ENCODE measurements at regions not wholly inside any gene's neighbourhood (a gene's known extent, or its start where the extent isn't known, plus 50 kb on each side); places are given as distances from the start of the nearest gene placed in this dataset.

DNA sequence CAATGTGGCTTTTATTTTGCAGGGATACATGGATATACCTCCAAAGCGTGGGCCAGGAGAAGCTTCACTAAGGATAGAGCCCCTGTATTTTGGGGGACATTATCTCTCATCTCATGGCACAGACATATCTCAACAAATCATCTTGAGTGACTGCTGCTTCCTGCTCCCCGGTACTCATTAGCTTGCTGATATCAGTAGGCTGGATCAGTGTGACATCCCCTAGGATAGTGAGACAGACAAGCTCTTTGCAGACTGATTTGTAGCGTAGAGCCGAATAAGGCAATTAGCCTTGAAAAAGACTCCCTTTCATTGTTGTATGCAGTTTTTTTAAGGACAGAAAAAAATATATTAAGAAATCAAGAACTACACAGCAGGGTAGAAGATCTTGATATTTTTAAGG is 237.7 kb upstream of the CDH9 start:
- Mint-ChIP-seq H3K27ac (no peak overlapping the region), H3K9me3 (peaks cover 10 to 15% of the 10 kb centered on the region in 2 donors), H3K27me3 (ENCODE audit: low read depth in 2 of 2) (no peaks in the 10 kb centered on the region), H3K36me3 (peaks cover 7% of the 10 kb centered on the region), H3K4me1 (no peaks in the 10 kb centered on the region), H3K4me3 (no peak overlapping the region)
- DNase-seq: no peak
- H3K9me3 ChIP-seq (ENCODE audit: control insufficient read depth, insufficient read depth, low read length): no peaks in the 10 kb centered on the region
- H3K36me3 ChIP-seq (ENCODE audit: control insufficient read depth, insufficient read depth, low read length): no peaks in the 10 kb centered on the region
- TF ChIP-seq, protein P1, sequence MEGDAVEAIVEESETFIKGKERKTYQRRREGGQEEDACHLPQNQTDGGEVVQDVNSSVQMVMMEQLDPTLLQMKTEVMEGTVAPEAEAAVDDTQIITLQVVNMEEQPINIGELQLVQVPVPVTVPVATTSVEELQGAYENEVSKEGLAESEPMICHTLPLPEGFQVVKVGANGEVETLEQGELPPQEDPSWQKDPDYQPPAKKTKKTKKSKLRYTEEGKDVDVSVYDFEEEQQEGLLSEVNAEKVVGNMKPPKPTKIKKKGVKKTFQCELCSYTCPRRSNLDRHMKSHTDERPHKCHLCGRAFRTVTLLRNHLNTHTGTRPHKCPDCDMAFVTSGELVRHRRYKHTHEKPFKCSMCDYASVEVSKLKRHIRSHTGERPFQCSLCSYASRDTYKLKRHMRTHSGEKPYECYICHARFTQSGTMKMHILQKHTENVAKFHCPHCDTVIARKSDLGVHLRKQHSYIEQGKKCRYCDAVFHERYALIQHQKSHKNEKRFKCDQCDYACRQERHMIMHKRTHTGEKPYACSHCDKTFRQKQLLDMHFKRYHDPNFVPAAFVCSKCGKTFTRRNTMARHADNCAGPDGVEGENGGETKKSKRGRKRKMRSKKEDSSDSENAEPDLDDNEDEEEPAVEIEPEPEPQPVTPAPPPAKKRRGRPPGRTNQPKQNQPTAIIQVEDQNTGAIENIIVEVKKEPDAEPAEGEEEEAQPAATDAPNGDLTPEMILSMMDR (IDR thresholded peaks at IDR 0.05): no peak
- no peak overlapping the region for H3K4me3 ChIP-seq (ENCODE audit: low read length)
- H3K27ac ChIP-seq (ENCODE audit: low read length): no peak overlapping the region
- ATAC-seq: no peak
- intact Hi-C loops (cut with micrococcal nuclease): no loop called here
- H3K27me3 ChIP-seq (ENCODE audit: control insufficient read depth, insufficient read depth, low read length): no peaks in the 10 kb centered on the region
- 40% methylated on average over 2 of the region's 4 CpGs for WGBS (ENCODE audit: insufficient coverage)
- H3K4me1 ChIP-seq (ENCODE audit: control insufficient read depth, insufficient read depth, low read length): no peaks in the 10 kb centered on the region

DNA sequence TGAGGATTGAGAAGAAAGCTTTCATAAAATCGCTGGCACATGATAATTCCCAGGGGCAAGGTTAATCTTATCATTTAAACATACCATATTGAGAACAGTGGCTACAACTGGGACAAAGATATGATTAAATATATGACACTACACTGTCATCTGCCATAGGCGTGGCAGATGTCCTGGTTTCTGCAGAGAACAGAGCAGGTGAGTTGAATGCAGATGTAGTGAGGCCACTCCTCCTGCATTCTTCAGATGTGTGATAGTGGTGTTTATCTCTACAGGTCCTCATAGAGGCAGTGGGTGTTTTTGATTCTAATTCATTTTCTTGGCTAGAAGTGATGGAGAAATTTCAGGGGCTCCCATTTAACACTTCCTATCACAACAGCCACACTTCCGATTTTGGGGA is 237.0 kb upstream of the CDH9 start:
- intact Hi-C loops (cut with micrococcal nuclease): no loop called here

DNA sequence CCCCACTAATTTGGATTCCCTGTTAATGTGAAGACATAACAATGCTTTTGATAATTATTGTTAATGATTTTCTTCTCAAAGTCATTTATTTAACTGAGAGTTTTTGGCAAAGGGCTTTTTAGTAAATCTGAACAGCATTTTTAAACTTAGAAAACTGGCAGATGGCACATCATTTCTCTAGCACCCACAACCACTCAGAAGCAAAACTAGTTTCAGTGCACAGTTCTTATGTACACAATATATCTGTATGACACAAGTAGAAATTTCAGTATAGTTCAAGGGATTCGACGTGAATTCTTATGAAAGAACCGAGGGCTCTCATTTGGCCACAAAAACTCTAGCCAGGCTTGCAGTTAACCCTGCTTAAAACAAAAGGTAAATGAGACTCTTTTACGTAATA is 231.4 kb upstream of the CDH9 start:
- Histone ChIP-seq H3K27me3 (ENCODE audit: control insufficient read depth, insufficient read depth, low read length) (no peaks in the 10 kb centered on the region), H3K4me1 (ENCODE audit: control insufficient read depth, insufficient read depth, low read length) (no peaks in the 10 kb centered on the region), H3K9me3 (ENCODE audit: control insufficient read depth, insufficient read depth, low read length) (peaks cover 4% of the 10 kb centered on the region), H3K36me3 (ENCODE audit: control insufficient read depth, insufficient read depth, low read length) (no peaks in the 10 kb centered on the region), H3K27ac (ENCODE audit: low read length) (no peak overlapping the region), H3K4me3 (ENCODE audit: low read length) (no peak overlapping the region)
- Mint-ChIP-seq H3K36me3 (peaks cover 7% of the 10 kb centered on the region), H3K9me3 (peaks cover 8 to 13% of the 10 kb centered on the region in 2 donors), H3K4me1 (no peaks in the 10 kb centered on the region), H3K4me3 (no peak overlapping the region), H3K27me3 (ENCODE audit: low read depth in 2 of 2) (no peaks in the 10 kb centered on the region), H3K27ac (no peak overlapping the region)
- ATAC-seq (no peak), DNase-seq (no peak)
- intact Hi-C loops (cut with micrococcal nuclease): no loop called here
- TF ChIP-seq, protein P1 (IDR thresholded peaks at IDR 0.05): no peak
- 96% methylated on average over 3 of the region's 4 CpGs for WGBS (ENCODE audit: insufficient coverage)

More for the DNA sequence above, 237.0 kb upstream of the CDH9 start:
- TF ChIP-seq, protein P1 (IDR thresholded peaks at IDR 0.05): no peak
- Mint-ChIP-seq H3K9me3 (peaks cover 8 to 14% of the 10 kb centered on the region in 2 donors), H3K4me3 (no peak overlapping the region), H3K27ac (no peak overlapping the region), H3K27me3 (ENCODE audit: low read depth in 2 of 2) (no peaks in the 10 kb centered on the region), H3K36me3 (peaks cover 7% of the 10 kb centered on the region), H3K4me1 (no peaks in the 10 kb centered on the region)
- Histone ChIP-seq H3K36me3 (ENCODE audit: control insufficient read depth, insufficient read depth, low read length) (no peaks in the 10 kb centered on the region), H3K4me1 (ENCODE audit: control insufficient read depth, insufficient read depth, low read length) (no peaks in the 10 kb centered on the region), H3K4me3 (ENCODE audit: low read length) (no peak overlapping the region), H3K9me3 (ENCODE audit: control insufficient read depth, insufficient read depth, low read length) (no peaks in the 10 kb centered on the region), H3K27ac (ENCODE audit: low read length) (no peak overlapping the region), H3K27me3 (ENCODE audit: control insufficient read depth, insufficient read depth, low read length) (no peaks in the 10 kb centered on the region)
- no peak for ATAC-seq
- WGBS (ENCODE audit: insufficient coverage): 67% methylated on average over 1 of the region's 3 CpGs
- DNase-seq: no peak

DNA sequence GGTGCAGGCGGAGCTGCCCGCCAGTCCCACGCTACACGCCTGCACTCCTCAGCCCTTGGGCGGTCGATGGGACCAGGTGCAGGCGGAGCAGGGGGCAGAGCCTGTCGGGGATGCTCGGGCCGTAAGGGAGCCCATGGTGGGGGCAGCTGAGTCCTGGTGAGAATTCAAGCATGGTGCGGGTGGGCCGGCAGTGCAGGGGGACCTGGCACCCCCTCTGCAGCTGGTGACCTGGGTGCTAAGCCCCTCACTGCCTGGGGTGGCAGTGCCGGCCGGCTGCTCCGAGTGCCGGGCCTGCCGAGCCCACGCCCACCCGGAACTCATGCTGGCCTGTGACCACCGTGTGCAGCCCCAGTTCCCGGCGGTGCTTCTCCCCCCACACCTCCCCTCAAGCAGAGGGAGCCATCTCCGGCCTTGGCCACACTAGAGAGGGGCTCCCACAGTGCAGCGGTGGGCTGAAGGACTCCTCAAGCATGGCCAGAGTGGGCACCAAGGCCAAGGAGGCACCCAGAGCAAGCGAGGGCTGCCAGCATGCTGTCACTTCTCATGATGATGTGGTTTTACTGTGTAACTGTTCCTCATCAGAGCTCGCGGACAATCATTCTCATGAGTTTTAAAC is 228.9 kb upstream of the CDH9 start:
- Histone ChIP-seq H3K4me1 (ENCODE audit: control insufficient read depth, insufficient read depth, low read length) (no peaks in the 10 kb centered on the region), H3K9me3 (ENCODE audit: control insufficient read depth, insufficient read depth, low read length) (peaks cover 12% of the 10 kb centered on the region), H3K27ac (ENCODE audit: low read length) (no peak overlapping the region), H3K27me3 (ENCODE audit: control insufficient read depth, insufficient read depth, low read length) (no peaks in the 10 kb centered on the region), H3K36me3 (ENCODE audit: control insufficient read depth, insufficient read depth, low read length) (no peaks in the 10 kb centered on the region), H3K4me3 (ENCODE audit: low read length) (no peak overlapping the region)
- no peak overlapping the region for H3K4me3 Mint-ChIP-seq
- ATAC-seq (no peak), DNase-seq (no peak)
- no peaks in the 10 kb centered on the region for H3K4me1 Mint-ChIP-seq
- 92% methylated on average over 27 of the region's 27 CpGs for WGBS (ENCODE audit: insufficient coverage)
- TF ChIP-seq, protein P1 (IDR thresholded peaks at IDR 0.05): no peak
- intact Hi-C loops (cut with micrococcal nuclease): no loop called here
- no peaks in the 10 kb centered on the region for H3K36me3 Mint-ChIP-seq
- H3K9me3 Mint-ChIP-seq: peaks cover 2 to 14% of the 10 kb centered on the region in 2 donors
- no peaks in the 10 kb centered on the region for H3K27me3 Mint-ChIP-seq (ENCODE audit: low read depth in 2 of 2)
- no peak overlapping the region for H3K27ac Mint-ChIP-seq
